ENCODE measurements at regions not wholly inside any gene's neighbourhood (a gene's known extent, or its start where the extent isn't known, plus 50 kb on each side); places are given as distances from the start of the nearest gene placed in this dataset.

DNA sequence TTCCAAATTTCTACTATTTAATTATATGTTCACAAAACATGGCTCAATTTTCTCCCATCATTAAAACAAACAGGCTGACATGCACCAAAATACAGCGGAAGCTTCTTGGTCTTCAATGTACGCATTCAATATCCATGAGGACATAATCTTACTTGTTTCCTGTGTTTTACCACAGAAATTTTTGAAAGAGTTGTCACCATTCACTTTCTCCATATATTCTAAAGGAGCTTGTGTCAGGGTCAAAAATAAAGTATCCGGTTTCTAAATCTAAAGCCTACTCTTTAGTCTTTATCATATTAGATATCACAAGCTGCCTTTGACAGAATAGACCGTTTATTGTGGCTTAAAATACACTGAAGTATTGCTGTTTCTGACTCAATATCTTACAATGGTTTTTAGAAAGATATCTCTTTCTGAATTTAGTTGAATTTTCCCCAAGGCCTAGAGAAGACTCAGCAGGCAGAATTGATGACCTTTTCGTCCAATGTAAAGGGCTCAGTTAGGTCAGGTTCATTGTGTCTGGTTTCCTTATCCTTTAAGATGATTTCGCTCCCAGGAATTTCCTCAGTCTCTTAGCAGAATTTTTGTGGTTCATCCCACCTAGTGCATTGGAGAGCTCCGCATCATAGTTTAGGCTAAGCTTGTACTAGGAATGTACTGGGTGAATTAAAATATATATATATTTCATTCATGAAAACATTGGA, 717.2 kb downstream of the NCAM2 start:
- Mint-ChIP-seq H3K9me3 (peaks cover 2% of the 10 kb centered on the region), H3K4me1 (ENCODE audit: low read depth) (no peaks in the 10 kb centered on the region), H3K27ac (no peak overlapping the region), H3K27me3 (no peaks in the 10 kb centered on the region), H3K4me3 (no peak overlapping the region), H3K36me3 (ENCODE audit: low read depth) (no peaks in the 10 kb centered on the region)
- Histone ChIP-seq H3K4me3 (ENCODE audit: low read length) (no peak overlapping the region), H3K36me3 (ENCODE audit: insufficient read depth, low read length) (no peaks in the 10 kb centered on the region), H3K4me1 (ENCODE audit: insufficient read depth, low read length) (no peaks in the 10 kb centered on the region), H3K27me3 (ENCODE audit: control insufficient read depth in 1 of 2, insufficient read depth in 2 of 2, low read length in 2 of 2) (no peaks in the 10 kb centered on the region), H3K27ac (ENCODE audit: low read depth in 1 of 2, low read length in 2 of 2) (no peak overlapping the region), H3K9me3 (ENCODE audit: control insufficient read depth in 1 of 2, insufficient read depth in 1 of 2, low read length in 2 of 2) (no peaks in the 10 kb centered on the region)
- ATAC-seq (ENCODE audit: poor library complexity): no peak
- POLR2A ChIA-PET: no interaction called here
- DNase-seq: no peak
- CTCF ChIA-PET: no interaction called here
- intact Hi-C loops (cut with DNase I, micrococcal nuclease): no loop called here
- TF ChIP-seq, protein P1, sequence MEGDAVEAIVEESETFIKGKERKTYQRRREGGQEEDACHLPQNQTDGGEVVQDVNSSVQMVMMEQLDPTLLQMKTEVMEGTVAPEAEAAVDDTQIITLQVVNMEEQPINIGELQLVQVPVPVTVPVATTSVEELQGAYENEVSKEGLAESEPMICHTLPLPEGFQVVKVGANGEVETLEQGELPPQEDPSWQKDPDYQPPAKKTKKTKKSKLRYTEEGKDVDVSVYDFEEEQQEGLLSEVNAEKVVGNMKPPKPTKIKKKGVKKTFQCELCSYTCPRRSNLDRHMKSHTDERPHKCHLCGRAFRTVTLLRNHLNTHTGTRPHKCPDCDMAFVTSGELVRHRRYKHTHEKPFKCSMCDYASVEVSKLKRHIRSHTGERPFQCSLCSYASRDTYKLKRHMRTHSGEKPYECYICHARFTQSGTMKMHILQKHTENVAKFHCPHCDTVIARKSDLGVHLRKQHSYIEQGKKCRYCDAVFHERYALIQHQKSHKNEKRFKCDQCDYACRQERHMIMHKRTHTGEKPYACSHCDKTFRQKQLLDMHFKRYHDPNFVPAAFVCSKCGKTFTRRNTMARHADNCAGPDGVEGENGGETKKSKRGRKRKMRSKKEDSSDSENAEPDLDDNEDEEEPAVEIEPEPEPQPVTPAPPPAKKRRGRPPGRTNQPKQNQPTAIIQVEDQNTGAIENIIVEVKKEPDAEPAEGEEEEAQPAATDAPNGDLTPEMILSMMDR (IDR thresholded peaks at IDR 0.05): no peak

- peaks cover 0 to 6% of the 10 kb centered on the region in 2 experiments for H3K9me3 ChIP-seq (ENCODE audit: control insufficient read depth in 1 of 2, insufficient read depth in 1 of 2, low read length in 2 of 2)
- Mint-ChIP-seq H3K4me3 (no peak overlapping the region), H3K4me1 (ENCODE audit: low read depth) (no peaks in the 10 kb centered on the region), H3K27me3 (no peaks in the 10 kb centered on the region), H3K27ac (no peak overlapping the region), H3K9me3 (peaks cover 7% of the 10 kb centered on the region), H3K36me3 (ENCODE audit: low read depth) (no peaks in the 10 kb centered on the region)
- H3K4me1 ChIP-seq (ENCODE audit: insufficient read depth, low read length): no peaks in the 10 kb centered on the region
- intact Hi-C loops (cut with DNase I, micrococcal nuclease): no loop called here
- no peak overlapping the region for H3K27ac ChIP-seq (ENCODE audit: low read depth in 1 of 2, low read length in 2 of 2)
- no peaks in the 10 kb centered on the region for H3K36me3 ChIP-seq (ENCODE audit: insufficient read depth, low read length)
- ATAC-seq (ENCODE audit: poor library complexity) (no peak), DNase-seq (no peak)
- ChIA-PET CTCF (no interaction called here), POLR2A (no interaction called here)
- TF ChIP-seq, protein P1 (IDR thresholded peaks at IDR 0.05): no peak
- no peak overlapping the region for H3K4me3 ChIP-seq (ENCODE audit: low read length)
- H3K27me3 ChIP-seq (ENCODE audit: control insufficient read depth in 1 of 2, insufficient read depth in 2 of 2, low read length in 2 of 2): no peaks in the 10 kb centered on the region
These were observed 724.5 kb downstream of the NCAM2 start for GRCh38 chr21:21722731-21723130.

- intact Hi-C loops (cut with DNase I, micrococcal nuclease): no loop called here
- Mint-ChIP-seq H3K9me3 (peaks cover 10% of the 10 kb centered on the region), H3K4me1 (ENCODE audit: low read depth) (no peaks in the 10 kb centered on the region), H3K27ac (no peak overlapping the region), H3K4me3 (no peak overlapping the region), H3K36me3 (ENCODE audit: low read depth) (no peaks in the 10 kb centered on the region), H3K27me3 (no peaks in the 10 kb centered on the region)
- DNase-seq (no peak), ATAC-seq (ENCODE audit: poor library complexity) (no peak)
- no peak overlapping the region for H3K4me3 ChIP-seq (ENCODE audit: low read length)
- H3K36me3 ChIP-seq (ENCODE audit: insufficient read depth, low read length): no peaks in the 10 kb centered on the region
- no peak overlapping the region for H3K27ac ChIP-seq (ENCODE audit: low read depth in 1 of 2, low read length in 2 of 2)
- POLR2A ChIA-PET: no interaction called here
- TF ChIP-seq, protein P1 (IDR thresholded peaks at IDR 0.05): no peak
- H3K4me1 ChIP-seq (ENCODE audit: insufficient read depth, low read length): no peaks in the 10 kb centered on the region
- peaks cover 0 to 3% of the 10 kb centered on the region in 2 experiments for H3K9me3 ChIP-seq (ENCODE audit: control insufficient read depth in 1 of 2, insufficient read depth in 1 of 2, low read length in 2 of 2)
- H3K27me3 ChIP-seq (ENCODE audit: control insufficient read depth in 1 of 2, insufficient read depth in 2 of 2, low read length in 2 of 2): no peaks in the 10 kb centered on the region
- CTCF ChIA-PET: no interaction called here
These were observed 732.3 kb downstream of the NCAM2 start for GRCh38 chr21:21730512-21730911.

Measured in CD4-positive, alpha-beta T cell (primary cell).